ENCODE measurements at regions not wholly inside any gene's neighbourhood (a gene's known extent, or its start where the extent isn't known, plus 50 kb on each side); places are given as distances from the start of the nearest gene placed in this dataset.

DNA sequence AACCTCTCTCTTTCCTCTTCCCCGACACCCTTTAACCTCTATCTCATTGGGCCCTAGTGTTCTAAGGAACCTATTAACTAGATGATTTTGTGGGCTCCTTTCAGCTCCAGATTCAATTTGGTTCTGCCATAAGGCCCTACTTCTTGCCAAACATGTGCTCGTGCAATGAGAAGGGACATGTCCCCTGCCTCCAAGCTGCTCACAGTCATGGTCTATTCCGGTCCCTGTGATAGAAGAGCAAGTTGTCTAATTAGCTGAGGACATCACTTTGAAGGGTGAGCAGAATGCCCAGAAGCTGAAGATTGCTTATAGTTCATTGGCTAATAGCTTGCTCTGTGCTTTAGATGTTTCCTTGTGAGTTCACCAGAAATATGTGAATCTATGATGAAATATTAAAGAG lies 76.2 kb downstream of the ZNF648 start (continued):
- TF ChIP-seq, protein P1, sequence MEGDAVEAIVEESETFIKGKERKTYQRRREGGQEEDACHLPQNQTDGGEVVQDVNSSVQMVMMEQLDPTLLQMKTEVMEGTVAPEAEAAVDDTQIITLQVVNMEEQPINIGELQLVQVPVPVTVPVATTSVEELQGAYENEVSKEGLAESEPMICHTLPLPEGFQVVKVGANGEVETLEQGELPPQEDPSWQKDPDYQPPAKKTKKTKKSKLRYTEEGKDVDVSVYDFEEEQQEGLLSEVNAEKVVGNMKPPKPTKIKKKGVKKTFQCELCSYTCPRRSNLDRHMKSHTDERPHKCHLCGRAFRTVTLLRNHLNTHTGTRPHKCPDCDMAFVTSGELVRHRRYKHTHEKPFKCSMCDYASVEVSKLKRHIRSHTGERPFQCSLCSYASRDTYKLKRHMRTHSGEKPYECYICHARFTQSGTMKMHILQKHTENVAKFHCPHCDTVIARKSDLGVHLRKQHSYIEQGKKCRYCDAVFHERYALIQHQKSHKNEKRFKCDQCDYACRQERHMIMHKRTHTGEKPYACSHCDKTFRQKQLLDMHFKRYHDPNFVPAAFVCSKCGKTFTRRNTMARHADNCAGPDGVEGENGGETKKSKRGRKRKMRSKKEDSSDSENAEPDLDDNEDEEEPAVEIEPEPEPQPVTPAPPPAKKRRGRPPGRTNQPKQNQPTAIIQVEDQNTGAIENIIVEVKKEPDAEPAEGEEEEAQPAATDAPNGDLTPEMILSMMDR (IDR thresholded peaks at IDR 0.05 in 2 of 3, conservative IDR thresholded peaks at IDR 0.05 in 1 of 3; ENCODE audit: borderline replicate concordance in 1 of 3, insufficient read depth in 1 of 3, low read depth in 2 of 3, low read length in 2 of 3): no peak
- TF ChIP-seq POLR2AphosphoS5 (IDR thresholded peaks at IDR 0.05; ENCODE audit: low read depth, low read length): no peak
- TF ChIP-seq TCF7L2 (IDR thresholded peaks at IDR 0.05; ENCODE audit: borderline replicate concordance, extremely low read depth, insufficient read depth, insufficient read length): no peak
- TF ChIP-seq, protein P2, sequence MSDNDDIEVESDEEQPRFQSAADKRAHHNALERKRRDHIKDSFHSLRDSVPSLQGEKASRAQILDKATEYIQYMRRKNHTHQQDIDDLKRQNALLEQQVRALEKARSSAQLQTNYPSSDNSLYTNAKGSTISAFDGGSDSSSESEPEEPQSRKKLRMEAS (IDR thresholded peaks at IDR 0.05): no peak
- TF ChIP-seq ZFX (IDR thresholded peaks at IDR 0.05): no peak
- no peak for TF ChIP-seq POLR2A (IDR thresholded peaks at IDR 0.05; ENCODE audit: borderline replicate concordance, extremely low read depth, insufficient read depth, insufficient read length)

DNA sequence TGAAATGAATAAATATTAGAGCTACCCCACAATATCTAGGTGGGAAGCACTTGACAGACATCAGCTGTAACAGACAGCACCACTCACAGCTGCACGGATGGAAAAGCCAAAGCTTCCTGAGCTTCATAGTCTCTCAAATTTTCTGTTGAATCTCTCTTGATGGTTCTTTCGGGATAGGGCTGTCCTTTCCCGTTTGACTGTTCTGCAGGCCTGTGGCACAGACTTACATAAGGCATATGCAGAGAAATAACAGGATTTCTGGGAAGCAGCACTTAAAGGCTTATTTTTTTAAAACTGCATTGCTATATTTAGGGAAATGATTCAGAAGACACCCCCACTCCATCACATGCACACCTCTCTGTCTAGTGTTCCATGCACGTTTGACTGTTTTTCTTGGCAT lies 77.5 kb downstream of the ZNF648 start:
- Histone ChIP-seq H3K4me3 (replicated peaks in 1 of 2; ENCODE audit: low read depth in 1 of 2, low read length in 2 of 2) (no peak overlapping the region), H3K4me2 (ENCODE audit: low read length) (no peak overlapping the region), H3K27ac (ENCODE audit: low read depth, low read length) (no peak overlapping the region), H2AFZ (ENCODE audit: low read depth, low read length, poor library complexity, severe bottlenecking) (no peak overlapping the region), H3K9ac (ENCODE audit: low read length) (no peak overlapping the region), H4K20me1 (ENCODE audit: insufficient read depth) (no peaks in the 10 kb centered on the region), H3K36me3 (ENCODE audit: control insufficient read depth in 1 of 2, insufficient read depth in 2 of 2, low read length in 2 of 2) (no peaks in the 10 kb centered on the region), H3K4me1 (ENCODE audit: control insufficient read depth in 1 of 2, insufficient read depth in 2 of 2, low read length in 2 of 2) (no peaks in the 10 kb centered on the region), H3K9me3 (ENCODE audit: control insufficient read depth in 1 of 2, insufficient read depth in 1 of 2, low read depth in 1 of 2, low read length in 2 of 2) (no peaks in the 10 kb centered on the region), H3K79me2 (ENCODE audit: insufficient read depth, low read length) (no peaks in the 10 kb centered on the region), H3K9me2 (ENCODE audit: insufficient read depth) (no peaks in the 10 kb centered on the region), H3K27me3 (ENCODE audit: insufficient read depth, low read length) (peaks cover 61% of the 10 kb centered on the region)
- ATAC-seq (no peak), DNase-seq (ENCODE audit: low read depth, low spot score) (no peak)
- ChIA-PET RAD21 (ENCODE audit: low non-redundant PET in 1 of 2, low total read pairs in 2 of 2, uncharacterized antibody in 2 of 2, unreplicated experiment in 2 of 2) (no interaction called here), POLR2A (no interaction called here), CTCF (no interaction called here)
- TF ChIP-seq CBX3 (IDR thresholded peaks at IDR 0.05; ENCODE audit: low read depth): no peak
- no TSS peak for BruUV-seq (replicated peaks)
- intact Hi-C loops (cut with micrococcal nuclease): no loop called here
